Activated naive CD8-positive, alpha-beta T cell (primary cell): ENCODE measurements at regions not wholly inside any gene's neighbourhood (a gene's known extent, or its start where the extent isn't known, plus 50 kb on each side); places are given as distances from the start of the nearest gene placed in this dataset.
"Not testable (repeated sequence)": the region's sequence is repeated elsewhere in the genome, so short reads cannot be mapped to it uniquely, and the experiment has no call there.

Experiments used
- H3K27ac Mint-ChIP-seq: one replicate; pipeline ENCODE4 v1.8.0; 2021; ENCODE audit warnings: mixed read lengths
- H3K27me3 Mint-ChIP-seq: one replicate; pipeline ENCODE4 v1.8.0; 2021; ENCODE audit warnings: mixed read lengths
- H3K36me3 Mint-ChIP-seq: one replicate; pipeline ENCODE4 v1.8.0; 2021; ENCODE audit warnings: mixed read lengths
- H3K4me1 Mint-ChIP-seq: one replicate; pipeline ENCODE4 v1.8.0; 2021; ENCODE audit warnings: low read depth, mixed read lengths
- H3K4me3 Mint-ChIP-seq: one replicate; pipeline ENCODE4 v1.8.0; 2021; ENCODE audit warnings: mild to moderate bottlenecking, mixed read lengths
- H3K9me3 Mint-ChIP-seq: one replicate; pipeline ENCODE4 v1.8.0; 2021; ENCODE audit warnings: low read depth, mixed read lengths

DNA sequence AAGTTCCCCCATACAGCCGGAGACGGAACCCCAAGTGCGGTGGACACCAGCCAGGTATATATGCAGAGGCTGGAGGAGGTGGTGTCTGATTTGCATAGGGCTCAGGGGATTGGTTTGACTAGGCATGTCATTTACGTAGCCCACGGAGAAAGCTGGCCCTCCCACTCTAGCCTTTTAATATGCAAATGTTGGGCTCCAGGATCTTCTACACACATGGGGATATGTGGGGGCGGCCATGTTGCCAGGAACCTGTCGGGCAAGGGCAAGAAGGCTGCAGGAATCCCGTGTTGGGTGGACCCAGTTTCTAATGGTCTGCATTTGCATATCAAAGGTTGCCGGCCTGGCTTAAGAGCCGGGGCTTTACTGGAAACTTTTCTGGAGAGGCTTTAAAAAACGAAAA lies 57.4 kb downstream of the FTHL17 start:
- H3K4me3 Mint-ChIP-seq, H3K36me3 Mint-ChIP-seq, H3K9me3 Mint-ChIP-seq, H3K4me1 Mint-ChIP-seq, H3K27ac Mint-ChIP-seq, H3K27me3 Mint-ChIP-seq: not testable (repeated sequence)

DNA sequence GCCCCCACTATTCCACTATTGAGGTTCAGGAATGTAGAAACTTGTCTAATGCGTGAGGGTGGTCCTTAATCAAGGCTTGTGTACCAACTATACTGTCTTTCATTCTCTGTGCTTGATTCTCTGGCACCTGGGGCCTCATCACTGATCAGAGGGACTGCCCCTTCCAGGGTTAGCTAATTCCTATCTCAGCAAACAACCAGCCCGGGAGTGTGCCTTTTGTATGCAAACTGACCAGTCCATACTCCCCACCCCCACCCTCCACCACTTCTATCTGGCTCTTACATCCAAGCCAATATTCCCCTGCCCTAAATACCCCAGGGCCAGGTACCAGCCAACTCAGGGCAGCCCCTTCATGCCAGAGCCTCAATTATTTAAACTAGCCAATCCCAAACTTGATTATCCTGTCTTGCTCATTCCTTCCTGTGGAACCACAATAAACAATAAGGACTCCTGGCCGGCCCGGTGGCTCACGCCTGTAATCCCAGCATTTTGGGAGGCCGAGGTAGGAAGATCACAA lies 59.3 kb downstream of the FTHL17 start:
- Mint-ChIP-seq H3K4me1 (no peaks in the 10 kb centered on the region), H3K4me3 (no peak overlapping the region), H3K27me3 (no peaks in the 10 kb centered on the region), H3K36me3 (no peaks in the 10 kb centered on the region), H3K27ac (no peak overlapping the region), H3K9me3 (no peaks in the 10 kb centered on the region)

DNA sequence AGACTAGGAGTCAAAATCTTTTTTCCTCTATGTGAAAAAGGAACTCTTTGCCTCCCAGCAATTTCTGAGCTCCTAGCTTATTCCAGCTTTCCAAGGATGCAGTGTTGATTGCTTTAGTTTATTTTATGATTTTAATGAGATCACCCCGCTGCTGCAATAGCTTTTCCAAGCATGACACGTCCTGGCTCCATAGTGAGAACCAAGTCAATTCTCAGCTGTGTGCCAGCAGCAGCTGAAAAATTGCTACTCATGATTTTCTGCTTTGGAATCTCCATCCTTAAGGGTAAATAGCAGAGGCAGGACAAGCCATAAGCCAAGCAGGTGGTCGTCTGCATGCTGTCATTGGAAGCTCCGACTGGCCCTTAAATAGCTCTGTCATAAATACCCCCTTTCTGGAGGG lies 64.5 kb downstream of the FTHL17 start:
- Mint-ChIP-seq H3K27me3 (no peaks in the 10 kb centered on the region), H3K4me1 (no peaks in the 10 kb centered on the region), H3K4me3 (no peak overlapping the region), H3K27ac (no peak overlapping the region), H3K9me3 (no peaks in the 10 kb centered on the region), H3K36me3 (no peaks in the 10 kb centered on the region)

DNA sequence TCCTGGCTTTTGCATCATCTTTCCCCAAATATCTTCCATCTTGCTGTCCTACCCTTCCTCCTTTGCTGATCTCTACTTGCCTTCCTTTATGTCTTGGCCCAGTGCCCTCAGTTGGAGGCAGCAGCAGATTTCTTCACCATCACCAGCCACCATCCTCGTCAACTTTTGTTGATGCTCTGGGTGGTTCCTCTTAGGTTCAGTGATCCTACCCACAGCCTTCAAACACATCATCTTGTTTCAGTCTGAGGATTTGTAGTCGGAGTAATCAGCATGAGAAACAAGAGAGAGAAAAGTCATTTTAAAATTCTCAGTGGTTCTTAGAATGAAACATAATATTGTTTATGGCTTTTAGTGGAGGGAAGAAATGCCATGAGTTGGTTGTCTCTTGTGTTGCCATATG lies 65.8 kb downstream of the FTHL17 start:
- Mint-ChIP-seq H3K4me3 (no peak overlapping the region), H3K36me3 (no peaks in the 10 kb centered on the region), H3K27me3 (no peaks in the 10 kb centered on the region), H3K27ac (no peak overlapping the region), H3K4me1 (no peaks in the 10 kb centered on the region), H3K9me3 (no peaks in the 10 kb centered on the region)

DNA sequence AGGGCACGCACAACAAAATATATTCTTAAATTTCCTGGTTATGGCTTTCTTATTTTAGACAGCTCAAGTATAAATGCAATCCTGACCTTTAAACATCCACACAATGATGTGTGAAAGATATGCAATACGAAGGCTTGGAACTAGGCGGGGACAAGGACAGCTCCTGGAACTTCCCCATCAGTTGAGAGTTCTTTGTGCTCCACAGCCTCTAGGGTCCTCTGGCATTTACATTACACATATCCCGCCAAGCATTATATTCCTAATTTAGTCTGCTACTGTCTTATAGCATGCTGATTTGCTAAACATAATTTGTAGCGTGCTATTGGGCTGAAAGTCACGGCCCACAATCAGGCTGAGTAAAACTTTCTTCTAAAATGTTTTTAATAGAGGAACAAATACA lies 74.4 kb downstream of the FTHL17 start:
- peaks cover 2% of the 10 kb centered on the region for H3K4me1 Mint-ChIP-seq
- H3K27me3 Mint-ChIP-seq = no peaks in the 10 kb centered on the region
- no peak overlapping the region for H3K27ac Mint-ChIP-seq
- H3K4me3 Mint-ChIP-seq = no peak overlapping the region
- H3K36me3 Mint-ChIP-seq = no peaks in the 10 kb centered on the region
- no peaks in the 10 kb centered on the region for H3K9me3 Mint-ChIP-seq

DNA sequence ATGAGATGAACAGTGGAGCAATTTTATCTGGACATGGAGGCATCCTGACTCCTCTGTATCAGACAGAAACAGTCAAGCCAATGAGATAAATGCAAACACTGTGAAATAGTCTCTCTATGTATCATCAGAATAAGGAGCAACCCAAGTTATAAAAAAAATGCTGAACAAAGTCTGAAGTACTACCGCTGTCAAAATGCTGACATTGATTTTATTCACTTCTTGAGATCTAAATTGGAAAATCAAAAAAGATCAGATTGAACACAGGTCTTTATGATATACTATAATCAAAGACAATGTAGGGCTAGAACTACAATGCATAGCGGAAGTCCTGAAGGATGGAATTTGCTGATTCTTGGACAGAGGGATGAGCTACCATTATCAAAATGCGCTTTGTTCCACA lies 76.1 kb downstream of the FTHL17 start:
- H3K27me3 Mint-ChIP-seq = no peaks in the 10 kb centered on the region
- H3K36me3 Mint-ChIP-seq = no peaks in the 10 kb centered on the region
- H3K9me3 Mint-ChIP-seq = no peaks in the 10 kb centered on the region
- no peak overlapping the region for H3K4me3 Mint-ChIP-seq
- no peak overlapping the region for H3K27ac Mint-ChIP-seq
- H3K4me1 Mint-ChIP-seq = peaks cover 4% of the 10 kb centered on the region

DNA sequence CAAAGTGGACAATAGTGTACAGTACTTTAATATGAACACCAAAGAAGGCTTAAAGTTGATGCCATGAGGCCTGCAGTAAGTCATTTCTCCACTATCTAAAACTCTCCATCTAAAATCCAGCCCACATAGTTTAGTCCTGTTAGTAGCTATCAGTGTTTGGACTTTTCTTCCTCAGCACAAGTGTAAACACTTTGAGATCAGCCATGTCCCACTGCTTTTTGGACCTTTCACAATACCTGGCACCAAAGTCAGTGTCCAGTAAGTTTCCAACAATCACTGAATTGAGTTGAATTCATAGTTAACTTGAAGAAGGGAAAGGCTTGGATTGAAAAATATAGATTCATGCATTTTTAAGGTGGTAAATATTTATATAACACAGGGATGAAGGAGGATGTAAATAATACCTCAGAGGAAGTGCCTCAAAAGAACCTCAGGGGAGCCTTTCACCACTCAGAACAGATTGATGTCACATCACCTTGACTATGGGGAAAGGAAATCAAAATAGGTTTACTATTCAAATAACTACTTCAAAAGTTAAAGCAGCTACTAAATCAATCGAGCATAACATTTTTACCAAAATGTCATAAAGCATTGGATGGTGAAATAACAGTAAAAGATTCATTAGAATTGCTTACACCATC lies 76.7 kb downstream of the FTHL17 start:
- Mint-ChIP-seq H3K4me1 (peaks cover 4% of the 10 kb centered on the region), H3K27ac (no peak overlapping the region), H3K4me3 (no peak overlapping the region), H3K9me3 (no peaks in the 10 kb centered on the region), H3K27me3 (no peaks in the 10 kb centered on the region), H3K36me3 (no peaks in the 10 kb centered on the region)

DNA sequence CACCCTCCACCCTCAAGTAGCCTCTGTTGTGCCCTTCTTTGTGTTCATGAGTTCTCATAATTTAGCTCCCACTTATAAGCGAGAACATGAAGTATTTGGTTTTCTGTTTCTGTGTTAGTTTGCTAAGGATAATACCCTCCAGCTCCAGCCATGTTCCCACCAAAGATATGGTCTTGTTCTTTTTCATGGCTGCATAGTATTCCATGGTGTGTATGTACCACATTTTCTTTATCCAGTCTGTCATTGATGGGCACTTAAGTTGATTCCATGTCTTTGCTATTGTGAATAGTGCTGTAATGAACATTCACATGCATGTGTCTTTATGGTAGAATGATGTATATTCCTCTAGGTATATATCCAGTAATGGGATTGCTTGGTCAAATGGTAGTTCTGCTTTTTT lies 77.8 kb downstream of the FTHL17 start:
- H3K9me3 Mint-ChIP-seq, H3K36me3 Mint-ChIP-seq, H3K4me3 Mint-ChIP-seq, H3K27ac Mint-ChIP-seq, H3K4me1 Mint-ChIP-seq, H3K27me3 Mint-ChIP-seq: not testable (repeated sequence)

DNA sequence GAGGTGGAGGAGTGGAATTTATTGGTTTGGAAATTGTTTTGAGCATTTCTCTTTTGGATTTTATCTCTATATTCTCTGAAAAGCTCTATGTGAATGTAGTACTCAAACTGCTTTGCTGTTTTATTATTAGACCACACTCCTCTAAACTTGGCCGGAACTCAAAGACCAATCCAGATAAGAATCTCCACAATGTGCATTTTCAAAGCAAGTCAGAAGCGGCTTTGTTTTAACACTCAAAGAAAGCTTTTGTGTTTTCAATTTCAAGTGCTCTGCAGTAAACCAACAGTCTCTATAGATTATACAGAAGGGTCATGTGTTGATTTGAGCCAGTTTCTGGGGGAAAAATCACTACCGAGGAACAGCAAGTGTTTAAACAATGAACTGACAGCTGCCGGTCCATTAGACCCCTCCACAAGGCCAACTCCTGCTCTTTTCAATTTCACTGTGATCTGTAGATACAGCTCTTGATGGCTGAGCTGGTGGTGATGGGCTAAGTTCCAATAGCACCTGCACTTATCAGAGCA lies 79.4 kb downstream of the FTHL17 start:
- Mint-ChIP-seq H3K9me3 (no peaks in the 10 kb centered on the region), H3K27ac (no peak overlapping the region), H3K4me3 (no peak overlapping the region)

DNA sequence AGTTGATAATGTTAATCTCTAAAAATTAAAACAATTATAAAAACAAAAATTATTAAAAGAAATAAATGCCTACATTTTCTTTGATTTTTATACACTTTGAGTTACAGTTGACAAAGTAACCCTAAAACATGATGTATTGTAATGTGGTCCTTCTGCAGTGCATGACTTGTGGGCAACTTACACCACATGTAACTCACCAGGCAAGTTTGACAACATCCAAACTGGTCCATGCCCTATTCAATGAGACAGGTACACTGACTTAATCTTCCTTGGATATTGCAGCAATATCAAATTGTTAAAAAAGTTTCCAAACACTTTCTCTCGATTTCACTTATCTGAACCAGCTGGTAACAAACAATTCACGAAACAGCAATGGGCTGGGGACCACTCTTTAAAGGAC lies 81.5 kb downstream of the FTHL17 start:
- Mint-ChIP-seq H3K27me3 (no peaks in the 10 kb centered on the region), H3K27ac (no peak overlapping the region), H3K4me1 (peaks cover 2% of the 10 kb centered on the region), H3K9me3 (no peaks in the 10 kb centered on the region), H3K36me3 (no peaks in the 10 kb centered on the region), H3K4me3 (no peak overlapping the region)

More for the DNA sequence above, 79.4 kb downstream of the FTHL17 start:
- Mint-ChIP-seq H3K27me3 (no peaks in the 10 kb centered on the region), H3K4me1 (peaks cover 4% of the 10 kb centered on the region), H3K36me3 (no peaks in the 10 kb centered on the region)

DNA sequence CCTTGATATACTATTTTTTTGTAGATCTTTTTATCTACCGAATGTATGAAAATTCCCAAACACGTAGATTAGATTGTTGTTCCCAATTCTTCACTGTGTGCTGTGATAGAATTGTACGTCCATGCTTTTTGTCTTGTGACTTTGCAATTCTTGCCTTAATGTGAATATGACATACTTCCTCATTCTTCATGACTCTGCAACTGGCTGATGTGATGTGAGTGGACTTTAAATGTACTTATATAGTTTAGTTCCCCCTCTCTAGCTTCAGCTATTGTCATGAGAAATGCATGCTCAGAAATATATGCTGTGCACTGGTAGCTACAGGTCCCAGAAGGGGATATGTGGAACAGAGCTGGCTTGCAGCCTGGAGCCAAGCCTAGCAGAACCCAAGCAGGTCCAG lies 89.4 kb downstream of the FTHL17 start:
- no peaks in the 10 kb centered on the region for H3K27me3 Mint-ChIP-seq
- no peak overlapping the region for H3K27ac Mint-ChIP-seq
- H3K4me1 Mint-ChIP-seq = no peaks in the 10 kb centered on the region
- H3K36me3 Mint-ChIP-seq = no peaks in the 10 kb centered on the region
- H3K4me3 Mint-ChIP-seq = no peak overlapping the region
- H3K9me3 Mint-ChIP-seq = no peaks in the 10 kb centered on the region

DNA sequence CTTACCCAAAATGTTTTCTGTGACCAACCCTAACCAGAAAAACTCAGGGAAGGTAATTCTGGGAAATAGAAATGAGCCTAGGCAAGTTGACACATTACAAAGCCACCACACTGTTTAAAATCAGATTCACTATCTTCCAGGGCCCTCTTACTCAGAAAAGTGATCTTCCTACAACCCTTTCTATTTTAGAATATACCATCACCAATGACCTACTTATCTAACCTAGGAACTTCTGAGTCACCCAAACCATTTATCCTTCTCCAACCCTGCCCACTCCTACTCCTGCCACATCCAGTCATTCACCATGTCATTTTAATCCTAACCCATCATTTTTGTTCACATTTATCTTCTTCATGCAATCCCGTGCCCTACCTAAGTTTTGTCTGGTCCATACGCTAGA lies 89.9 kb downstream of the FTHL17 start:
- Mint-ChIP-seq H3K9me3 (no peaks in the 10 kb centered on the region), H3K4me3 (no peak overlapping the region), H3K36me3 (no peaks in the 10 kb centered on the region), H3K4me1 (no peaks in the 10 kb centered on the region), H3K27ac (no peak overlapping the region), H3K27me3 (no peaks in the 10 kb centered on the region)

DNA sequence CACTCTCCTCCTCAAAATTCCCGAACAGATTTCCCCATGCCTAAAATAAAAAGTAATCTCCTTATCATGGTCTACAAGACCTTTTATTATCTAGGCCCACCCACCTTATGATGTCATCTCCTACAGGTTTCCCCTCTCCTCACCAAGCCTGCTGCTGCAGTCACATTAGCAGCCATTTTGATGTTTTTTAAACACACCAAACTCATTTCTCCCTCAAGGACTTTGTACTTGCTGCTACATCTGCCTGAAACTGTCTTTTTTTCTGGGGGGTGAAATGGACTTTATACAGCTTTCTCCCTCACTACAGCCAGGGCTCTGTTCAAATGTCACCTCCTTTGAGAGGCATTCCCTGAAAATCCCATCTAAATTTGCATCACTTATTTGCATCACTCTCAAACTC lies 90.2 kb upstream of the TAB3 start:
- Mint-ChIP-seq H3K9me3 (no peaks in the 10 kb centered on the region), H3K27ac (no peak overlapping the region), H3K36me3 (no peaks in the 10 kb centered on the region), H3K4me3 (no peak overlapping the region), H3K27me3 (no peaks in the 10 kb centered on the region), H3K4me1 (peaks cover under 1% of the 10 kb centered on the region)

DNA sequence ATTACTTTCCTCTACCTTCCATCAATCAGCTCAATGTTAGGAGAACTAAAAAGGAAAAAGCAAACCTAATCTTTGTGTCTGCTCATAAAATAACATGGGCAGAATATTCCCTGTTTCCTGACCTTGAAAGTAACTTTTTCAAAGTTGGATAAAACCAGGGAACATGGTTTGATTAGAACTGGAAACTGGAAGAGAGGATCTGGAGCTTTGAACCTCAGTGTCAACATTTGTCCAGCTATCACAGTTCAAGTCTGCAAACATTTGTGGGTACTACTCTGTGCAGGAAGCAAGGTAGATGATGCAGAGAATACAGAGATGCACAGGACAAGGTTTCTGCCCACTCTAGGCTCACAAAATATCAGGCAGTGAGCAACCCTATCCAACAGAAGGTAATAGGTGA lies 86.4 kb upstream of the TAB3 start:
- H3K27me3 Mint-ChIP-seq = peaks cover 1% of the 10 kb centered on the region

DNA sequence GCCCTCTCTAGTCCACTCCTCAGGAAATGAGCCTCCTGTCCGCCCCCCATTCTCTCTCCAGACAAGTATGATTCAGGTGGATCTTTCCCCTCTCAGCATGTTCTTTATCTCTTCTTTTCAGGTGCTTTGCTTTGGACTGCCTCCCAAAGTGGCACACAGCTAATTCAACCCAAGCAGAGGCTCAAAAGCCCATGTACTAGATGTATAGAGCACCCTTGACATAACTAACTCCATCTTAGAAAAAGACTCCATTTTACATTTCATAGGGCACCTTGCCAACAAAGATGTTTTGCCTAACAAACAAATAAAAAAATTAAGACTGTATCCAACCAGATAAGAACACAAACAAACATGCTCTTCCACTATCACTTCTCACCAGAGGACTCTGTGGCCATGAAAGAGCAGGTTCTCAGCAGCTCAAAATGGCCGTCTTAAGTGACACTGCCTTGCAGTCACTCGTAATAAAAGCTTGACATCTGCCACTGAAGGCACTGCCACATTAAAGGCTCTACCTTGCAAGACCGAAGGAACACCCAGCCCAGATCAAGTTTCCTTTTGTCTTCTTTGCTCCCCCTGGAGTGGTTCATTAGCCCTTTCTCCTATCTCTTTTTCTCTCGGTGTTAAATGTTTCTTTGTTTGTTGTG lies 84.9 kb upstream of the TAB3 start:
- peaks cover 2% of the 10 kb centered on the region for H3K27me3 Mint-ChIP-seq
- peaks cover 11% of the 10 kb centered on the region for H3K4me1 Mint-ChIP-seq
- H3K36me3 Mint-ChIP-seq = no peaks in the 10 kb centered on the region
- H3K4me3 Mint-ChIP-seq = no peak overlapping the region
- no peaks in the 10 kb centered on the region for H3K9me3 Mint-ChIP-seq
- no peak overlapping the region for H3K27ac Mint-ChIP-seq

More for the DNA sequence above, 86.4 kb upstream of the TAB3 start:
- H3K9me3 Mint-ChIP-seq = no peaks in the 10 kb centered on the region
- H3K36me3 Mint-ChIP-seq = no peaks in the 10 kb centered on the region
- no peak overlapping the region for H3K4me3 Mint-ChIP-seq
- no peak overlapping the region for H3K27ac Mint-ChIP-seq
- H3K4me1 Mint-ChIP-seq = peaks cover 11% of the 10 kb centered on the region
